ENCODE measurements at regions not wholly inside any gene's neighbourhood (a gene's known extent, or its start where the extent isn't known, plus 50 kb on each side); places are given as distances from the start of the nearest gene placed in this dataset.
"Not testable (repeated sequence)": the region's sequence is repeated elsewhere in the genome, so short reads cannot be mapped to it uniquely, and the experiment has no call there.

DNA sequence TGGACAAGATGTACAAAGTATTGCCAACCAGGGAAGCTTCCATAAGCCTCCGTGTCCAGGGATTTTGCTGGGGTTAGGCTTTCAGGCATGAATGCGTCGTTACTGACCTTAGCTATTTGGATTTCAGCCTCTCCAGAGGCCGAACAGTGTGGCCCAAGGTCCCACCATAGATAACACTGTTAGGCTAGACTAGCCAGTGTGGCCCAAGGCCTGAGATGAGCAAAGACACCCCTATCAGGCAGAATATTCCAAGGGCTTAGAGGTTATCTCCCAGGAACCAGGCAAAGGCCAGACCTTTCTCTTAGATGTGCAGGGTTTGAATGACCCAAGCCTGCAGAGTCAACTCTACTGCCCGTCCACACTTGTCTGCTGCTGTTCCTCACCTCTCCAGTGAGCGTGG lies 131.7 kb upstream of the NDUFV2 start:
- no peak for DNase-seq

DNA sequence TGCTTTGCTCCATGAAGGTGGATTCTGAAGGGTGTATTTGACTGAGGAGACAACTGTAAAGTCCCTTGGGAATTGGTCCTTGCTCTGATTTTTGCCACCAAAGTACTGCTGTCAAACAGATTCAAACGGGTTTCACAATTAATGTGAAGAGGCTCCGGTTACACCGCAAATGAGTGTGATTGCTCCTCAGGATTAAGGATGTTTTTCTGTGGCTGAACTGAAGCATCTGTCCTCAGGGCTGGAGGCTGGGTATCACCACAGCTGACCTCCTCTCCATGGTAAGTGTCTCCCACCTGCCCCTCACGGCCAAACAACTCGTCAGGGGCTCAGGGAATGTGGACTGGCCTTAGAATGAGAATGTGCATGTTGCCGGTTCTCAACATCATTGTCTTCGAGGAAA lies 130.4 kb upstream of the NDUFV2 start:
- DNase-seq, result no peak

GRCh38 chr18:8974279-8974678 lies 128.2 kb upstream of the NDUFV2 start:
- no peak for DNase-seq

DNA sequence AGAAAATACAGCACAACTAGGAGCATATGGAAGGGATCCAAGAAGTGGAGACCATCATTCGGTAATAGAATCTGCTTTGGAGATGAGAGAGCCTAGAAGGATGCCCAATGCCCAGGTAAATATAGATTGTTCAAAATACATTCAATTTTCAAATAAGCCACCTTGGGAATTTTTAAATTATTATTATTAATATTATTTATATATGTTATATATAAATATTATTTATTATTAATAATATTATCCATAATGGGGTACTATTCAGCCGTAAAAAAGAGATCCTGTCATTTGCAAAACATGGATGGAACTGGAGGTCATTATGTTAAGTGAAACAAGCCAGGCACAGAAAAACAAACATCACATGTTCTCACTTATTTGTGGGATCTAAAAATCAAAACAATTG lies 127.8 kb upstream of the NDUFV2 start:
- DNase-seq, result no peak

DNA sequence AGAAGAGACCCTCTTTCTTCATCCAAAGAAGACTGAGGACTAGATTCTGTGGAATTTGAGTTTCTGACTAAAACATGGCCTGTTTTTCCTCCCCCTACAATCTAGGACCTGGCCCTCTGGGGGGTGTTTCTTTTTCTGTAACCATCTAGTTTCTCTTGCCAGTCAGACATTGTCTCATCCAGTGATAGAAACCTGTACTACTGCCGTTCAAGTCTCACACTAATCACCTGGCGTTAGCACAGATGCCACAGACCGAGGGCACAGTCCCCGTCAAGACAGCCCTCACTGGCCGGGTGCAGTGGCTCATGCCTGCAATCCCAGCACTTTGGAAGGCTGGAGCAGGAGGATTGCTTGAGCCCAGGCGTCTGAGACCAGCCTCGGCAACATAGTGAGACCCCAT lies 126.9 kb upstream of the NDUFV2 start:
- DNase-seq, result no peak

GRCh38 chr18:8976606-8977005 lies 125.9 kb upstream of the NDUFV2 start:
- DNase-seq, result no peak

DNA sequence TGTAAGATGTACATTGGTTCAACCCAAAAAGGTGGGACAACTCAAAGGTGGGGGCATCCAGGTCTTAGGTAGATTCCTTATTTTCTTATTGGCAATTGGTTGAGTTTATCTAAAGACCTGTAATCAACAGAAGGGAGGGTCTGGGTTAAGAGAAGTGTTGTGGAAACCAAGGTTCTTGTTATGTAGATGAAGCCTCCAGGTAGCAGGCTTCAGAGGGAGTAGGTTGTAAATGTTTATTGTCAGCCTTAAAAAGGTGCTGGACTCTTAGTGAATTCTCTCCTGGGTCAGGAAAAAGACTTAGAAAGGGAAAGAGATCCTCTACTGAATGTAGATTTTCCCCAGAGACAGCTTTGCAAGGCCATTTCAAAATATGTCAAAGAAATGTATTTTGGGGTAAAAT lies 125.3 kb upstream of the NDUFV2 start:
- DNase-seq, result no peak

GRCh38 chr18:8977701-8978100 lies 124.8 kb upstream of the NDUFV2 start:
- DNase-seq, result no peak

DNA sequence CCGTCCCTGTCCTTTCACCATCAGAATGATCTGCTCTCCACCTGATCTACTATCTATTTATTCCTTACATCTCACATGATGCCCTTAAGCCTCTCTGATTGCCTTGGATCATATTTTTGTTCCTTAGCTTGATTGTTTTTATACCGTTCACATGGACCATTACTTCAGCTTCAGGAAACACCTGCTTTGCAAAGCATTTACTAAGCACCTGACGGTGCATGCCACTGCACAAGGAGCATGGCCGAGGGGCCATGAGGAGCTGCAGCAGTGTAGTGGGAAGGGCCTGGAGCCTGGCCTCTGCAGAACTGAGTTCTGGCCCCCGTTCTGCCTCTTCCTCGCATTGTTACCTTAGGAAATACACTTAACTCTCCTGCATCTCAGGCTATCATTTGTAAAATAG lies 124.1 kb upstream of the NDUFV2 start:
- no peak for DNase-seq

- DNase-seq, result no peak
Measured at GRCh38 chr18:8979258-8979988, 123.1 kb upstream of the NDUFV2 start.

GRCh38 chr18:8980496-8980895 lies 122.0 kb upstream of the NDUFV2 start:
- DNase-seq, result no peak

- DNase-seq, result no peak
Measured at GRCh38 chr18:8980918-8981317, 121.6 kb upstream of the NDUFV2 start.

DNA sequence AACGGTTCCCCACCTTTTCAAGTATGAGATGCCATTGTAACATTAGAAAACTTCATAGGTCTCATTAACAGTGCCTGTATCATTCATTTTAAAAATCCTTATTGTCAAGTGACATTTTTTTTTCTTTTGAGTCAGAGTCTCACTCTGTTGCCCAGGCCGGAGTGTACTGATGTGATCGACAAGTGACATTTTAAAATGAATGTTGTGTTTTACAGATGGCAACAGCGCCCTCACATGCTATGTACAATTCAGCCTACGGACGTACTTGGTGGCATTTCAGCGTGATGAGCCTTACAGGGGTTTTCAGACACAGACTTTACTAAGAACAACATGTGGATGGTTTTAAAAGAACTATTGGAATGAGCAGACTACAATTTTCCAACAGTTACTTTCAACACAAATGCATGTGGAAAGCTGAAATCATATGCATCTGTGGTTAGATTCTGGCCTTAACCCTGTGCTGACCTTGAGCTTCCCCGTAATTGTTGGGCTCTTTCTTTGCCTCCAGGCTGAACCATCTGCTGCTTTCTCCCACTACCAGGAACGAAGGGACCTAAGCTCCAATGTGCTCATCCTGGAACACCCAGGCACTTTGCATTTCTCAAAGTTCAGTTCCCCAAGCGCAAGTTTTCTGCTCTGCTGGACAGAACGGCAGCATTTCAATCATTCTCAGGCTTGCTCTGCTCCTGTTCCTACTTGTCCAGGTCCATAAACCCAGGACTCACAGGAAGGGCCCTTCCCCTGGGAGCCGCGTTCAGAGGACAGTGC lies 119.9 kb upstream of the NDUFV2 start:
- peak; percentile 13 for DNase-seq

GRCh38 chr18:8983195-8983594 lies 119.3 kb upstream of the NDUFV2 start:
- DNase-seq, result no peak

DNA sequence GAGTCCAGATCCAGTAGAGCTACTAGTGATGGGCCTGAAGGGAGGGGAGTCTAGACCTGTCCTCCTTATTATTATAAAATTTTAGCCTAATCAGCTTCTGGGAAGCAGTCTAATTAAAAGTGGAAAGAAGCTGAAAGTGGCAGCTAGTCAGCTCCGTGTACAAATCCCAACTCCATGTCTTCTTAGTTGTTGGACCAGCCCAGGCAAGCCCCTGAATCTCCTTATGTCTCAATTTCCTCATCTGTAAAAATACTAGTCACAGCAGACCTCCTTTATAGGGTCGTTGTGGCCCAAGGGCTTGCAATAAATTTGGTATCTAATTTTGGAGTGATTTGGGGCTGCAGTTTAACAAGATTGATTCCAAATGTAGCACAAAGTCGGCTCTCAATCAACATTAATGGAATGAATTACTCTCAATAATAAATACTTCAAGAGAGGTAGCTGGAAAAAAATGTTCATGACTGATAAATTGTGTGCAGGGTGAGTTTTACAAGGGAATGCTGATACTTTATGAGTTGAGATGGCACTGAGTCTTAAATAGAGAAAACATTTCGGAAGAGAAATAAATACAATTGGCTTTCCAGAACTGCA lies 118.3 kb upstream of the NDUFV2 start:
- no peak for DNase-seq

GRCh38 chr18:8987241-8987640 lies 115.3 kb upstream of the NDUFV2 start:
- no peak for DNase-seq

GRCh38 chr18:8988260-8988871 lies 114.1 kb upstream of the NDUFV2 start:
- DNase-seq, result peak; percentile 23

DNA sequence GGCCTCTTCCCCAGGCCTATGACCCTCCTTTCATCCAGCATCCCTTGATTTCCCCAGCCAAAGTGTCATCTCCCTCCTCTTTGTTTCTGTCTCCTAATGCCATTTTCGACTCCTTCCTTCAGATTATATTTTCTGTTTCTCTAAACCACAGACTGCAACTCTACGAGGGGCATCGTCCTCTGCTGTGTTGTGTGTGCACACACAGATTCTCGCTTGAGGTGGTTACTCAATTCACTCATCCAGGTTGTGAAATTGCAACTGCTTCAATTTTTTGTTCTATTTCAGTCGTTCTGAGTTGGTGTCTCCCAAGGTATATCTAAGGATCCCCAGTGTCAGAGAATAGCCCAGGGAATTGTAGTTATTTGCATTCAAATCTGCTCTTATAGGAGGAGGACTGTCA lies 113.5 kb upstream of the NDUFV2 start:
- no peak for DNase-seq

GRCh38 chr18:8989855-8990254 lies 112.6 kb upstream of the NDUFV2 start:
- no peak for DNase-seq

GRCh38 chr18:8990276-8991031 lies 112.0 kb upstream of the NDUFV2 start:
- DNase-seq, result no peak

GRCh38 chr18:8991155-8991554 lies 111.3 kb upstream of the NDUFV2 start:
- no peak for DNase-seq

GRCh38 chr18:8992500-8992899 lies 110.0 kb upstream of the NDUFV2 start:
- DNase-seq, result not testable (repeated sequence)

- DNase-seq, result no peak
Measured at GRCh38 chr18:8994603-8995002, 107.9 kb upstream of the NDUFV2 start.

Measured in NCI-H2081 treated with DMSO at 0.1 percent for 48 hours (cell line).